Activated CD4-positive, CD25-positive, alpha-beta regulatory T cell treated with anti-CD3 and anti-CD28 coated beads, Interleukin-2, amount 50 U/mL, for 24 hours (primary cell): ENCODE measurements at regions not wholly inside any gene's neighbourhood (a gene's known extent, or its start where the extent isn't known, plus 50 kb on each side); places are given as distances from the start of the nearest gene placed in this dataset.

Source experiments
- ATAC-seq, 2 donors: fragments of 150-1000 bp; cut with Tn5 transposase; one replicate each; pipeline ENCODE4 v1.10.0; 2021; ENCODE audit warnings: mild to moderate bottlenecking in 1 of 2, moderate library complexity in 1 of 2

DNA sequence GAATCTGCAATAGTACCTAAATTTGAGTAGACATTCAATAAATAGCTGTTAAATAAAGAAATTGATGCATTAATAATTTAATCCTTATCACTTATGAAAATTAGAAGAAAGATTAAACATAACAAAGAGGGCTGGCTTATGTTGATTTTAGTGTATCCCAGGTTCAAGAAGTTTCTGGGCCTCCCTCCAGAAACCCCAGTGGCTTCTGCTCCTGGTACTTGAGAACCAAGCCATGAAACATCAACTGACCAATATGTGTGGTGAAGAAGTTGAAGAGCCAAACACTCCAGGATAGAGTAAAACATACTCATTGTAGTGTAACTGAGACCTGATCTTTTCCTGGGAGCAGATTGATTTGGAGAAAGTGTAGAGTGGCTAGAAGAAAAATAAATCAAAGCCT, 1465.7 kb upstream of the PIK3C3 start:
- no peak for ATAC-seq

- no peak for ATAC-seq
Measured at GRCh38 chr18:40485318-40485717, 1469.7 kb upstream of the PIK3C3 start.

DNA sequence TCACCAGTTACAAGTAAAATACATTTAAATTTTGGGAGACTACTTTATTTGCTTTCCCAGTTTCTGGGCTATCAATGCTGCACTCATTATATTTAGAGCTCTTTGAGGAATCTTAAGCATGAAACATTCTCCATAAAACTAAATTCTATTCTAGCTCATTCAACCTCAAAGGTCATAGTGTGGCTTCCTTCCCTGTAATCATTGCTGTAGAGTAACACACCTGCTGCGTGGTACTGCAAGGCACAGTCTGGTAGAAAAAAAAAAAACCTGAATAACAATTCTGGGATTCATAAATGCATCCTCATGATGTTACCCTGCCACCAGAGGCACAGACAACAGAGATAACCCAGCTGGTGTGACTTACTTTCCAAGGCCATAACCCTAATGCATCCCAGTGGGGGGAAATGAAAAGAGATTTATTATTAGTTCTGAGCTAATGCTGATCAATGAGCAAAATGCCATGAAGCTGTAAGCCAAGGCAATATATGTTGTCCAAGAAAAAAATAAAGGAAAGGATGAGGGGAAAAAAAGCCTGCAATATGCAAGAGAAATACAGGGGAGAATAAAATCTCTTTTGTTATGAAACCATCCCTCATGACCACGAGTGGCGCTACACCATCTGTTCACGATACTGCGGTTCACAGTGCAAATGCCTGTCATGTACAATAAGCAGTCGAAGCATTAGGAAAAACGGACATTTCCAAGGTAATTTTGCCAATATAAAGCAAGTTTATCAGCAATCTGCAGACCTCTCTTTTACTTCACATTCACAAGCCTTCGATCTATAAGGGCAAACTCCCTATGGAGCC, 1481.6 kb upstream of the PIK3C3 start:
- no peak for ATAC-seq

DNA sequence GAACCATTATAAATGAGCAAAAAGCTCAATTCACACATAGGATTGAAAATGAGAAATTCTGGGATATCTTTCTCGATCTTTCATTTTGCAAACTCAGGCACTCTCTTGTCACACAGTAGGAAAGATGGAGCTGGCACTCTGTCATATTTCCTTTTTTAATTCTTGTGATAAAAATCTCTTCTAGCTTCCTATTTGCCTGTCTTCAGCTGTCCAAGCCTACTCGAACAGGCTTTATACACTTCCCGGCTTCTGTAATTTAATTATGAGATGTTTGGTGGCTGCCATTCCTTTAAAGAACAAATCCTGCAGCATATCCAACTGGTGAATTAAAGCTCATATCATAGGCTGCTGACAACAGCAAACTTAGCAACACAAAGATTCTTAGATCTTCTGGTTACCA, 1484.3 kb upstream of the PIK3C3 start:
- no peak for ATAC-seq

- no peak for ATAC-seq
Measured at GRCh38 chr18:40469851-40470250, 1485.2 kb upstream of the PIK3C3 start.

DNA sequence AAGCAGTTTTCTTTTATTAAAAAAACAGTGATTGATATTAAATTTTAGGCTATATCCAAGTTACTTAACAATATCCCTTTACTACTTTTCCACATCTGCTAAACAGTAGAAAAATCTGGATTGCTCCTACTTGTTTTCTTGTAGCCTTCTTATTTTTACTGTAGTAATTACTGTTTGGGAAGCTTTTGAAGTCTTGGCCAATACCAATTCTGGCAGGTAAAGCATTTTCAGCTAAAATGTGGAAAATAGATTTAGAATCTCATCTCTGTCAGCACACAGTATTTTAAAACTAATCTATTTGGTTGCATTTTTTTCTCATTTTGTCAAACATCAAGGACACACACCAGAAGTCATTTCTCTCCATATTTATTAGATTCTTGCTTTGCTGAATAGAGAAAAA, 1485.7 kb upstream of the PIK3C3 start:
- ATAC-seq: no peak

- no peak for ATAC-seq
Measured at GRCh38 chr18:40464032-40464431, 1491.0 kb upstream of the PIK3C3 start.

GRCh38 chr18:40453903-40454302, 1501.1 kb upstream of the PIK3C3 start:
- ATAC-seq: no peak

- no peak for ATAC-seq
Measured at GRCh38 chr18:40452599-40452998, 1502.4 kb upstream of the PIK3C3 start.

DNA sequence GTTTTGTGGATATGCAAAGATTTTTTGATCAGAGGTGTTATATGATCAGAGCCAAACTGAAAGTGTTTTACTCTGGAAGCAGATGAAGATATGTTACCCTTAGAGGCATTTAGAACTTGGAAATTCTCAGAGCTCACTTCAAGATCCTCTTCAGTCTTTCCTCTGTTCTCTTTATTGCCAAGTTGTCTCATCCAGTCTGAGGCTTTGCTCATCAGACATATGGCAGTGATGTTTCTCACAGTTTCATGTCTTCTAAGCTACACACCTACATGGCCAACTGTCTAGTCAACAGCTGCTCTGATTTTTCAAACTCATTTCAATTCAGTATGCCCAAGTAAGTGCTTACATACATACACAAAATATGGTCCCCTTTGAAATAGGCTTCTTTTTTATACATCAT, 1504.3 kb upstream of the PIK3C3 start:
- no peak for ATAC-seq

DNA sequence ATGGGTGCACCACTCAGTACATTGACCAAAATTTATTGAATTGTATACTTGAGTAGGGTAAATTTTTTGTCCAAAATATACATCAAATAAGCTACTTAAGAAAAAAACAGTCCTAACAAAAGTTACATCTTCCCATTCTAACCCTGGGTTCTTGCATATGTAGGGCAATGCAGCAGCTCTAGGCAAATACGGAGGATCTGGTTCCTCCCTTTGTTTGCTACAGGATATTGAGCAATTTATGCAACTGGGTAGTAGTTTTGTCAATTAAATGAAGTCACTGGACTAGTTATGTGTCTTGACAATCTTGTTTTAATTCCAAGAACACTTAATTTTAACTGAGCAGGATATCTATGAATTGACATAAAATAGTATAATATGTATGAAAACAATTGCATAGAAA, 1507.2 kb upstream of the PIK3C3 start:
- ATAC-seq: no peak

DNA sequence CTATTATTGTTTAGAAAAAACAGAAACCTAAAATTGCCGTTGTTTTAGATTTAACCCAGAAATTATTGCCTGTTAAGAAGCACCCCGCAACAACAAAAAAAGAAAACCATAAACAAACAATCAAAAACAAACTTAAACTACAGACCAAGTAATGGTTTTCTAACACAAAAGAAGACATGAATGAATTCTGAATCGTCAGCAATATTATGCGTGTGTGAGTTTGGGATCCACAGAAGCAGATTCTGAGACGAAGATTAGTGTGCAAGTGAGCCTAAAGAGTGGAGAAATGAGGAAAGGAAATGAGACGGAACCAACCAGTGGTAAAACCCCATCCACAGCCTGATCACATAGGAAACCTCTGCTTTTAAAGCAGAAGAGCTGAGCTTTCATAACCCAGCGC, 1514.9 kb upstream of the PIK3C3 start:
- ATAC-seq: no peak

DNA sequence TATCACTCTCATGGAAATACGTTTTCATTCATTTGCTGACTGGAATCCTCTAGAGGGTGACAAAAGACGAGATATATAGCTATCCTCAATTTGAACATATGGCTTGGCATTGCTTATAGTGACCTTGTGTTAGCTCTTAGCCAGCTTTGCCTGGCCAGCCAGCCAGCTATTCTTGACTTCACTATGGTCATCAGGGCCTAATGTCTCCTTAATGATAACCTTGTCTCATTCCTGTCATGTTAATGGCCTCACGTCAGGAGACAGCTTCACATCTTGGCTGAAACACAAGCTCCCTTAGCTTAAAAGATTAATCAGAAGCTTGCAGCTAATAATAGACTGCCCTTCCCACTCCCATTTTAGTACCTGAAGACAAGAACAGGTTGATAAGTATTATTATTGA, 1517.5 kb upstream of the PIK3C3 start:
- no peak for ATAC-seq

DNA sequence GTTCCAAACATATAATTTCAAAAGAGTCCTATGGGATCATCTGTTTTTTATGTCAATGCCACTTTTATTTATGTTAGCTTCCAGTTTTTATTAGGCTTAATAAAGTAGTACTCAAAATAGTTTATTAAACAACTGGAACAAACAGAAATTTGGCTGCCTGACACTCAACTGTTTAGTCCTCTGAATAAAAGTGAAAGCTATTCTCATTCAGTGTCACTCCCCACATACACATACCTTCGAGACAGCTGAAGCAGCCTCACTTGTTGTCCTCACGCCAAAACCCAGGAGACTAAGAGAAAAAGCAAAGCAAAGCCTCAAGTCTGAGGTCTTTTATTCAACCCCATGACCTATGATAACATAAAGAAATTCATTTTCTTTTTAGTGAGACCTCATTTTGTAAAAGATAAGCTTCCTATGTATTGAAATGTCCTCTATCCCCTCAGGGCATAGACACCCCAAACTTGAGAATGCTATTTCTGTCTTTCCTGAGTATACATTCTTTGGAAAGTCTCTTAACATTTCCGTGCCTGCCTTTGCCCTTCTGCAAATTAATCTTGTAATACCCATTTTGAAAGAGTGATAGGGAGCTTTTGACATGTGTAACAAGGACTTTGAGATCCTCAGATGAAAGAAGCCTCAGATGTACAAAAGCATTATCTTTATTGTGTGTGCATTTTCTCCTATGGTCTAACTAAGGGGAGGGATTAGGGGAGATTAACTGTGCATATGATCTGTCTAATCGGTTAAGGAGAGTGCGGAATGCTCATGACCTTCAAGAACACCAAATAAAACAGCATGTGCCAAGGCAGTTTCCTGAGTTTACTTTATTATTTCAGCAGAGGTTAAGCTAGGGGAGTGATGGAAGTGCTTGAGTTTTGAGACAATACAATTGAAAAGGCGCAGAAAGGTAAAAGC, 1523.7 kb upstream of the PIK3C3 start:
- no peak for ATAC-seq

DNA sequence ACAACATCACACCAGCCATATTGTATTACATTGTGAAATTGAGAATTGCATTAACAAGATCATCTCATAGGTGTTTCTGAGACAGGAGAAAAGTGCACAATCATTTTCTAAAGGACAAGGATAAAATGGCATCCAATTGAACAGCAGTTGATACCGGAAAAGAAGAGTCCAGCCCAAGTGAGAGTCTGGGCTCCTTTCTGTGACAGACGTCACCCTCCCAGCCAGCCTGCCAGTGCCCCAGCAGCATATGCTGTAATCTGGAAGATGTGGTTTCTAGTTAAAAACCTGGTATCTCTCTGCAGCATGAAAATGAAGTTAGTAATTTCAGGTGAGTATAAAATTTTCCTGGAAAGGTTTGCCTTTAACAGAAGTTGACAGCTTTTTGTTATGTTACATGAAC, 1531.7 kb upstream of the PIK3C3 start:
- ATAC-seq: no peak

DNA sequence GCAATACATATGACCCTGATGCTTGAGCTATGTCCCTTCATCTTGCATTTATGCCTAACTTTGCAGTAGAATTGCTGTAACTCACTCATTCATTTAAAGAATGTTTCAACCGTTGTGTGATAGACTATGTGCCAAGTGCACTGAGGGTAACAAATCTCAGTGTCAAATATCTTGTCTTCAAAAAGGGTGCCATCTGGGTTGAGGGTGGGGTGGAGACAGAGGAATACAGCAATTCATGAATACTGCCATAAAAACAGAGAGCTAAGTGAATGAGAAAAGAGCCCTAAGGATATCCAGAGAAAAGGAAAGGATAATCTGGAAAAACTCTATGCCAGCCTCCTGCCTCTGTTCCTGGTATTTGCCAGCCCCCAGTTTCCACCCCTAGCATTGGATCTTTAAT, 1534.4 kb upstream of the PIK3C3 start:
- ATAC-seq: no peak

- ATAC-seq: no peak
Measured at GRCh38 chr18:40417501-40417900, 1537.5 kb upstream of the PIK3C3 start.

- ATAC-seq: no peak
Measured at GRCh38 chr18:40415821-40416220, 1539.2 kb upstream of the PIK3C3 start.

- ATAC-seq: no peak
Measured at GRCh38 chr18:40415176-40415791, 1539.8 kb upstream of the PIK3C3 start.

GRCh38 chr18:40414155-40414754, 1540.8 kb upstream of the PIK3C3 start:
- no peak for ATAC-seq

- no peak for ATAC-seq
Measured at GRCh38 chr18:40413160-40413559, 1541.9 kb upstream of the PIK3C3 start.

DNA sequence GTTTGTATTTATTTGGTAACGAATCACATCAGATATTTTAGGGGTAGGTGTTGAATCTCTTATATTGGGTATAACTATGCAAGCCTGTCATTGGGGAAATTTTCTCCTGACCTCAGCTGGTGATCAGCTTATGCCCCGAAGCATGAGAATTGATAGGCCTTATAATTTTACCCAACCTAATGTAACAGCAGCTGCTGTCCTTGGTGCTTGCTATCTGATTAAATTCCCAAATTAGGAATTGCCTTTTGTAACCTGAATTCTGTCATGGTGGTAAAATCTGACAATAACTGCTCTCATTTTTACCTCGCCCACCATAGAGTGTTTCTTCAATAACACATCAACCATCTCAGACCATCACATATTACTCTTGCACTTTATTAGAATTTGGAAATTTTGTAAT, 1542.6 kb upstream of the PIK3C3 start:
- ATAC-seq: no peak

GRCh38 chr18:40407909-40408308, 1547.1 kb upstream of the PIK3C3 start:
- no peak for ATAC-seq
